Left lung (tissue), 4 donors: ENCODE measurements at regions not wholly inside any gene's neighbourhood (a gene's known extent, or its start where the extent isn't known, plus 50 kb on each side); places are given as distances from the start of the nearest gene placed in this dataset.

Experiments
- ATAC-seq: fragments of 200-7000 bp; cut with Tn5 transposase; one replicate; pipeline ENCODE4 v1.9.1; 2020; ENCODE audit warnings: moderate library complexity
- DNase-seq, 4 donors: peaks; one replicate each; pipeline ENCODE4 v3.0.0-alpha.2; 2013 to 2020
- H3K27ac ChIP-seq, 2 donors: fragments of 200-600 bp; sonication (generic) in 1 of 2; one replicate each; pipeline versions ENCODE4 v1.5.0 to v1.8.0; 2020 to 2021
- H3K27me3 ChIP-seq, 2 donors: fragments of 200-600 bp; sonication (generic) in 1 of 2; one replicate each; pipeline versions ENCODE4 v1.5.0 to v1.8.0; 2020 to 2021
- H3K36me3 ChIP-seq, 2 donors: fragments of 200-600 bp; sonication (generic) in 1 of 2; one replicate each; pipeline versions ENCODE4 v1.5.0 to v1.8.0; 2020 to 2021
- H3K4me1 ChIP-seq, 2 donors: fragments of 200-600 bp; one replicate each; pipeline ENCODE4 v1.8.0; 2021
- H3K4me3 ChIP-seq, 2 donors: fragments of 200-600 bp; sonication (generic) in 1 of 2; one replicate each; pipeline versions ENCODE4 v1.5.0 to v1.8.0; 2020 to 2021; ENCODE audit warnings: mild to moderate bottlenecking in 1 of 2
- H3K9me3 ChIP-seq, 2 donors: fragments of 200-600 bp; sonication (generic) in 1 of 2; one replicate each; pipeline versions ENCODE4 v1.5.0 to v1.8.0; 2020 to 2021
- intact Hi-C, 2 donors: fragments of 100-400 bp; cut with DNase I; formaldehyde crosslinking; loops; one replicate each; pipeline versions ENCODE4 v1.11.2 to v1.14.2; 2022
- TF ChIP-seq, protein P1 (sequence below), 2 donors: fragments of 200-600 bp; sonication (generic) in 1 of 2; IDR thresholded peaks; one replicate each; pipeline versions ENCODE4 v1.5.0 to v1.8.0; 2021; ENCODE audit warnings: antibody characterized with exemption in 2 of 2
- donor health status: DM: no; HTN: yes; CAD: no.
- donor health status: DM: no; HTN: no; CAD: no.

DNA sequence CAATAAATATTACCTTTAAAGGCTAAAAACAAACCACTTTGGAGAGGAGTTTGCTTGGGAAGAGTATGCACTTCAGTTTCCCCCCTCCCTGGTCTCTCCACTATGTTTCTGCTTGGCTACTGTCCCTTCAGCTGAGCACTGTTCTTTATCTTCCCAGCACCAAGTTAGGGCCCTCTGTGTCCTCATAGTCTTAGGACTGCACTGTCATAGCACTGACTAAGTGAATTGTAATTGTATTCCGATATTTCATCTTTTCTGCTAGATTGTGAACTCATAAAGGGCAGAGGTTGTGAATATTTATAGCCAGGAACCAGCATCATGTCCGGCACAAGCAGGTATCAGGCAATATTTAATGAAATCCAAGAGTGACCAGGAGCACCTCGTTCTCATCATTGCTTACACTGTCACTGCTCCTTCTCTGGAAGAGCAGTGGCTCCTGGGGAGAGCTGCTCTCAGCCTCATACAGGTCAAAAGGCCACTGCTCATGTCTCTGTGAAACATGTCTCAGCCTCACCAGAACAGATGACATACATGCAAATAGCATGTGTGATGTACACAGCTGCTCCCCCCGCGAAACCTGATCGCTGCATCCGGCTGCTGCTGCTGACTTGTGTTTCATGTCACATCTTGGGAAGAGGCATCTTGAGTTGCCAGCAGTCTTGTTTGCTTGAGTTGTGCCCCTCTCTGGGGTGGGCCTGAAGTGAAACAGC, 279.7 kb upstream of the MSX2 start:
- intact Hi-C loops = no loop called here
- no peaks in the 10 kb centered on the region for H3K36me3 ChIP-seq
- no peaks in the 10 kb centered on the region for H3K4me1 ChIP-seq
- TF ChIP-seq, protein P1, sequence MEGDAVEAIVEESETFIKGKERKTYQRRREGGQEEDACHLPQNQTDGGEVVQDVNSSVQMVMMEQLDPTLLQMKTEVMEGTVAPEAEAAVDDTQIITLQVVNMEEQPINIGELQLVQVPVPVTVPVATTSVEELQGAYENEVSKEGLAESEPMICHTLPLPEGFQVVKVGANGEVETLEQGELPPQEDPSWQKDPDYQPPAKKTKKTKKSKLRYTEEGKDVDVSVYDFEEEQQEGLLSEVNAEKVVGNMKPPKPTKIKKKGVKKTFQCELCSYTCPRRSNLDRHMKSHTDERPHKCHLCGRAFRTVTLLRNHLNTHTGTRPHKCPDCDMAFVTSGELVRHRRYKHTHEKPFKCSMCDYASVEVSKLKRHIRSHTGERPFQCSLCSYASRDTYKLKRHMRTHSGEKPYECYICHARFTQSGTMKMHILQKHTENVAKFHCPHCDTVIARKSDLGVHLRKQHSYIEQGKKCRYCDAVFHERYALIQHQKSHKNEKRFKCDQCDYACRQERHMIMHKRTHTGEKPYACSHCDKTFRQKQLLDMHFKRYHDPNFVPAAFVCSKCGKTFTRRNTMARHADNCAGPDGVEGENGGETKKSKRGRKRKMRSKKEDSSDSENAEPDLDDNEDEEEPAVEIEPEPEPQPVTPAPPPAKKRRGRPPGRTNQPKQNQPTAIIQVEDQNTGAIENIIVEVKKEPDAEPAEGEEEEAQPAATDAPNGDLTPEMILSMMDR (IDR thresholded peaks at IDR 0.05) = no peak
- peaks cover 5 to 7% of the 10 kb centered on the region in 2 donors for H3K27me3 ChIP-seq
- ATAC-seq (no peak), DNase-seq (no peak)
- no peak overlapping the region for H3K27ac ChIP-seq
- H3K4me3 ChIP-seq = no peak overlapping the region
- H3K9me3 ChIP-seq = peaks cover 0 to 2% of the 10 kb centered on the region in 2 donors

DNA sequence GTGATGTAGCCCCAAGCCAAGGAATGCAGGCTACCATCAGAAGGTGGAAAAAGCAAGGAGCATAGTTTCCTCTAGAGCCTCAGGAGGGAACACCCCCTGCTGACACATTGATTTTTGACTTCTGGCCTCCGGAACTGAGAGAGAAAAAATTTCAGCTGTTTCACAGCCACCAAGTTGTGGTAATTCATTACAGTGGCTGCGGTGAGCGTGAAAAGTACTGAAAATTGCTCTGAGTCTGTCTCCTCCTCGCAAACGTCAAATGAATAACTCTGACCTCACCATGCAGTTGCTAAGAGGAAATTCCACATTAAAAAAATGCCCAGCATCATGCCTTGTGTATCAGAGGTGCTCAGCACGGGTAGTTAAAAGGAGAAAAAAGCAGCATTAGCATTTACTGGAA, 277.9 kb upstream of the MSX2 start:
- ATAC-seq (no peak), DNase-seq (no peak)
- Histone ChIP-seq H3K4me3 (no peak overlapping the region), H3K9me3 (peaks cover 0 to 2% of the 10 kb centered on the region in 2 donors), H3K27me3 (peaks cover 5 to 7% of the 10 kb centered on the region in 2 donors), H3K27ac (no peak overlapping the region), H3K36me3 (no peaks in the 10 kb centered on the region), H3K4me1 (no peaks in the 10 kb centered on the region)
- intact Hi-C loops = no loop called here
- TF ChIP-seq, protein P1 (IDR thresholded peaks at IDR 0.05) = no peak

DNA sequence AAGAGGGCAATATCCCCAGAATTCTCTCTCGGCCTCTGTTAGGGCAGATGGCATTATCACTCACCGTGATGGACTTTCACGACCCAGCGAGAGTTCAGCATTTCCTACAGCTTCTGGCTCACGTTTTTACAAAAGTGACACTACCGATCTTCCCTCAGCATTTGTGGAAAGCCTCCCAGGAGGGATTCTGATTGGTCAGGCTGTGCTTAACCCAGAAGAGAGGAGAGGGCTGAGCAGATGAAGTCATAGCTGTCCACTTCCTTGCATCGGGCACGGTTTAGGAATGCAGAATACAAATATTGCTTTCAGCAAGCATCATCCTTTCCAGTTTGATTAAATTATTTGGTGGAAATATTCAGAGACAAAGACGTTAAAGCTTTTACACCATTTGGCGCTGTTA, 277.4 kb upstream of the MSX2 start:
- TF ChIP-seq, protein P1 (IDR thresholded peaks at IDR 0.05) = no peak
- intact Hi-C loops = no loop called here

DNA sequence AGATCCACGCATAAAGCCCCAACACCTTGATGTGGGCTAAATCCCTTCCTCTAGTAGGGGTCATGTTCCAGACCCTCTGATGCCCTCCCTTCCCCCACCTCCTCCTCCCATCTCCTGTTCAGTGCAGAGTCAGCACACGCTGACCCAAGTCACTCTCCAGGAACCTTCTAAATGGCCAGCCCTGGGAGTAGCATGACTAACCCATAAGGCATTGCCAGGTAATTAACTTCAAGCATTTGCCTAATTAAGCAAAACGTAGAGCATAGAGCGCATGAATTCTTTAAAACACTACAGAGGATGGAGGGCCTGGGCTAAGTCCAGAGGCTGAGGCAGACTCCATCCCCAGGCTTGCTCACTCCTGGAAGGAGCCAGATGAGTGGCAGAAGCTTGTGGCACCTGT, 276.3 kb upstream of the MSX2 start:
- Histone ChIP-seq H3K27ac (no peak overlapping the region), H3K27me3 (peaks cover 5 to 14% of the 10 kb centered on the region in 2 donors), H3K4me1 (no peaks in the 10 kb centered on the region), H3K4me3 (no peak overlapping the region), H3K9me3 (peaks cover 0 to 2% of the 10 kb centered on the region in 2 donors), H3K36me3 (no peaks in the 10 kb centered on the region)
- ATAC-seq (no peak), DNase-seq (no peak)
- intact Hi-C loops = no loop called here
- TF ChIP-seq, protein P1 (IDR thresholded peaks at IDR 0.05) = no peak

More for the DNA sequence above, 277.4 kb upstream of the MSX2 start:
- H3K4me1 ChIP-seq = no peaks in the 10 kb centered on the region
- H3K27me3 ChIP-seq = peaks cover 5 to 7% of the 10 kb centered on the region in 2 donors
- no peak for DNase-seq
- H3K4me3 ChIP-seq = no peak overlapping the region
- no peaks in the 10 kb centered on the region for H3K36me3 ChIP-seq
- no peak for ATAC-seq
- H3K27ac ChIP-seq = no peak overlapping the region
- peaks cover 0 to 2% of the 10 kb centered on the region in 2 donors for H3K9me3 ChIP-seq

DNA sequence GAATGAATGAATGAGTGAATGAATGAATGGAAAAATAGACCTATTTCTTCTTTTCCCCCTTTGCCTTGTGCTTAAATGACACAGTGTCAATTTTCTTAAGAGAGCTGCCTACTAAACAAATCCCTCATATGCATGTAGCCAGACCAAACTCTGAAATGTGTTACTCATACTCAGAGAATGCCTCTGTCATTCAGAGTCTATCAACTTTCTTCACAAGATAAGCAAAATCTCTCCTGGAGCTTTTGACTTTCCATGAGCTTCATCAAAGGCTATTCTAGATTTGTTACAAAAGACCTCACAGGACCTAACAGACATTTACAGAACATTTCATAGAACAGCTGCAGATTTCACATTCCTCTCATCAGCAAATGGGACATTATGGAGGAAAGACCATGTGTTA, 275.7 kb upstream of the MSX2 start:
- H3K4me1 ChIP-seq = no peaks in the 10 kb centered on the region
- peaks cover 0 to 2% of the 10 kb centered on the region in 2 donors for H3K9me3 ChIP-seq
- intact Hi-C loops = no loop called here
- peaks cover 5 to 14% of the 10 kb centered on the region in 2 donors for H3K27me3 ChIP-seq
- H3K4me3 ChIP-seq = no peak overlapping the region
- no peaks in the 10 kb centered on the region for H3K36me3 ChIP-seq
- ATAC-seq (no peak), DNase-seq (no peak)
- TF ChIP-seq, protein P1 (IDR thresholded peaks at IDR 0.05) = no peak
- no peak overlapping the region for H3K27ac ChIP-seq
